ENCODE measurements at regions not wholly inside any gene's neighbourhood (a gene's known extent, or its start where the extent isn't known, plus 50 kb on each side); places are given as distances from the start of the nearest gene placed in this dataset.

DNA sequence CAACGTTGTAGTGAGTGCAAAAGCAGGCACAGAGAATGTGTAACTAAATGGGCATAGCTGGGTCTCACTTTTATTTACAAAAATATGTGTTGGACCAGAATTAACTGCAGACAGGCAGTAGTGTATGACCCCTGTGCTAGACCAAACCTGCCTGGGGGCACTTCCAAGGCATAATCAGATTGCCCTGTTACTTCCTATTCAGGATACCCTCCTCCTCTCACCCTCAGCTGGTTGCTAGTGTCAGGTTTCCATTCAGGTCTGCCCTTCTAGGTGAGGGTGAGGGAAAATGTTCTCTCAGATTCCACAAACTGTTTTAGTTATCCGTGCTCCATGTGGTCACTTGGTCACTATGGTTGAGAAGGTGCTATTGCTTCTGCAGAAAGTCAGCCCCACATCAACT lies 387.3 kb downstream of the LMX1A start:
- no peak for TF ChIP-seq ARNTL (CRISPR knock-in tag; IDR thresholded peaks at IDR 0.05; ENCODE audit: borderline replicate concordance, low read depth)
- no peak for TF ChIP-seq ZNF8 (CRISPR knock-in tag; IDR thresholded peaks at IDR 0.05)
- TF ChIP-seq ZFP3 (CRISPR knock-in tag; IDR thresholded peaks at IDR 0.05): no peak
- TF ChIP-seq, protein P1, sequence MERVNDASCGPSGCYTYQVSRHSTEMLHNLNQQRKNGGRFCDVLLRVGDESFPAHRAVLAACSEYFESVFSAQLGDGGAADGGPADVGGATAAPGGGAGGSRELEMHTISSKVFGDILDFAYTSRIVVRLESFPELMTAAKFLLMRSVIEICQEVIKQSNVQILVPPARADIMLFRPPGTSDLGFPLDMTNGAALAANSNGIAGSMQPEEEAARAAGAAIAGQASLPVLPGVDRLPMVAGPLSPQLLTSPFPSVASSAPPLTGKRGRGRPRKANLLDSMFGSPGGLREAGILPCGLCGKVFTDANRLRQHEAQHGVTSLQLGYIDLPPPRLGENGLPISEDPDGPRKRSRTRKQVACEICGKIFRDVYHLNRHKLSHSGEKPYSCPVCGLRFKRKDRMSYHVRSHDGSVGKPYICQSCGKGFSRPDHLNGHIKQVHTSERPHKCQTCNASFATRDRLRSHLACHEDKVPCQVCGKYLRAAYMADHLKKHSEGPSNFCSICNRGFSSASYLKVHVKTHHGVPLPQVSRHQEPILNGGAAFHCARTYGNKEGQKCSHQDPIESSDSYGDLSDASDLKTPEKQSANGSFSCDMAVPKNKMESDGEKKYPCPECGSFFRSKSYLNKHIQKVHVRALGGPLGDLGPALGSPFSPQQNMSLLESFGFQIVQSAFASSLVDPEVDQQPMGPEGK (CRISPR knock-in tag; IDR thresholded peaks at IDR 0.05; ENCODE audit: borderline replicate concordance): no peak
